Tibial artery (tissue), 4 donors: ENCODE measurements at regions not wholly inside any gene's neighbourhood (a gene's known extent, or its start where the extent isn't known, plus 50 kb on each side); places are given as distances from the start of the nearest gene placed in this dataset.

Experiments
- DNase-seq, 2 donors: peaks; one replicate each; pipeline ENCODE4 v3.0.0-alpha.2; 2019
- H3K27ac ChIP-seq, 2 donors: fragments of 200-600 bp; sonication (generic) in 1 of 2; 1 replicate in 1 of 2; 2 replicates in 1 of 2; pipeline ENCODE4 v1.5.1; 2018 to 2019; ENCODE audit warnings: mild to moderate bottlenecking in 1 of 2
- H3K27me3 ChIP-seq, 2 donors: fragments of 200-600 bp; sonication (generic) in 1 of 2; one replicate each; pipeline versions ENCODE4 v1.5.1 to v1.6.0; 2016 to 2019
- H3K36me3 ChIP-seq, 3 donors: fragments of 200-600 bp; sonication (generic) in 2 of 3; one replicate each; pipeline ENCODE4 v1.5.1; 2016 to 2019; ENCODE audit warnings: mild to moderate bottlenecking in 2 of 3
- H3K4me1 ChIP-seq, 4 donors: fragments of 200-600 bp; sonication (generic) in 2 of 4; 1 replicate in 3 of 4; 2 replicates in 1 of 4; pipeline ENCODE4 v1.5.1; 2016 to 2019
- H3K4me3 ChIP-seq, 2 donors: fragments of 200-600 bp; sonication (generic) in 1 of 2; 1 replicate in 1 of 2; 2 replicates in 1 of 2; pipeline ENCODE4 v1.5.1; 2018 to 2019; ENCODE audit warnings: mild to moderate bottlenecking in 2 of 2
- H3K9me3 ChIP-seq, 3 donors: fragments of 200-600 bp; sonication (generic) in 1 of 3; one replicate each; pipeline ENCODE4 v1.5.1; 2016 to 2019
- CTCF ChIP-seq, 2 experiments: fragments of 200-600 bp in 1 of 2; fragments of 450-650 bp in 1 of 2; IDR thresholded peaks; one replicate each; pipeline ENCODE4 v1.5.1; 2017 to 2019; ENCODE audit warnings: antibody characterized with exemption in 2 of 2, mild to moderate bottlenecking in 1 of 2, moderate library complexity in 1 of 2
- intact Hi-C: fragments of 100-400 bp; cut with DNase I; formaldehyde crosslinking; loops from one replicate; pipeline ENCODE4 v1.15.0; 2023; ENCODE audit warnings: low total_unique reads

GRCh38 chr6:142637624-142638351 lies 307.2 kb downstream of the HIVEP2 start:
- Histone ChIP-seq H3K36me3 (no peaks in the 10 kb centered on the region), H3K4me1 (no peaks in the 10 kb centered on the region), H3K27ac (no peak overlapping the region), H3K9me3 (no peaks in the 10 kb centered on the region), H3K4me3 (no peak overlapping the region), H3K27me3 (no peaks in the 10 kb centered on the region)
- intact Hi-C loops = no loop called here
- TF ChIP-seq CTCF (IDR thresholded peaks at IDR 0.05) = no peak
- no peak for DNase-seq

GRCh38 chr6:142642651-142643050 lies 302.3 kb downstream of the HIVEP2 start:
- no peak overlapping the region for H3K4me3 ChIP-seq
- no peaks in the 10 kb centered on the region for H3K9me3 ChIP-seq
- no peak for TF ChIP-seq CTCF (IDR thresholded peaks at IDR 0.05)
- no peak overlapping the region for H3K27ac ChIP-seq
- H3K36me3 ChIP-seq = no peaks in the 10 kb centered on the region
- no peaks in the 10 kb centered on the region for H3K4me1 ChIP-seq
- intact Hi-C loops = no loop called here
- no peaks in the 10 kb centered on the region for H3K27me3 ChIP-seq
- DNase-seq = no peak

GRCh38 chr6:142644866-142645265 lies 300.1 kb downstream of the HIVEP2 start:
- TF ChIP-seq CTCF (IDR thresholded peaks at IDR 0.05) = no peak
- intact Hi-C loops = no loop called here

GRCh38 chr6:142645663-142646062 lies 299.3 kb downstream of the HIVEP2 start:
- no peak for TF ChIP-seq CTCF (IDR thresholded peaks at IDR 0.05)
- Histone ChIP-seq H3K36me3 (no peaks in the 10 kb centered on the region), H3K9me3 (no peaks in the 10 kb centered on the region), H3K27ac (no peak overlapping the region), H3K4me3 (no peak overlapping the region), H3K27me3 (no peaks in the 10 kb centered on the region), H3K4me1 (no peaks in the 10 kb centered on the region)
- DNase-seq = no peak
- intact Hi-C loops = no loop called here

More at GRCh38 chr6:142644866-142645265, 300.1 kb downstream of the HIVEP2 start:
- Histone ChIP-seq H3K36me3 (no peaks in the 10 kb centered on the region), H3K4me1 (no peaks in the 10 kb centered on the region), H3K27ac (no peak overlapping the region), H3K4me3 (no peak overlapping the region), H3K9me3 (no peaks in the 10 kb centered on the region), H3K27me3 (no peaks in the 10 kb centered on the region)
- DNase-seq = no peak

- Histone ChIP-seq H3K36me3 (no peaks in the 10 kb centered on the region), H3K27me3 (no peaks in the 10 kb centered on the region), H3K27ac (no peak overlapping the region), H3K4me1 (no peaks in the 10 kb centered on the region), H3K4me3 (no peak overlapping the region), H3K9me3 (no peaks in the 10 kb centered on the region)
- no peak for TF ChIP-seq CTCF (IDR thresholded peaks at IDR 0.05)
- intact Hi-C loops = no loop called here
- no peak for DNase-seq
Measured at GRCh38 chr6:142647449-142648035, 297.4 kb downstream of the HIVEP2 start.
